Activated T-cell treated with anti-CD3 and anti-CD28 coated beads for 4 hours (primary cell): ENCODE measurements at regions not wholly inside any gene's neighbourhood (a gene's known extent, or its start where the extent isn't known, plus 50 kb on each side); places are given as distances from the start of the nearest gene placed in this dataset.
"Not testable (repeated sequence)": the region's sequence is repeated elsewhere in the genome, so short reads cannot be mapped to it uniquely, and the experiment has no call there.

Source experiments
- DNase-seq: peaks from one replicate; pipeline ENCODE4 v3.0.0-alpha.2; 2020

GRCh38 chr2:13474538-13474937 is 757.8 kb downstream of the TRIB2 start:
- no peak for DNase-seq

- DNase-seq, result no peak
These were observed 763.3 kb downstream of the TRIB2 start for GRCh38 chr2:13480057-13480456.

- DNase-seq, result no peak
These were observed 764.5 kb downstream of the TRIB2 start for GRCh38 chr2:13481201-13481600.

- no peak for DNase-seq
These were observed 768.5 kb downstream of the TRIB2 start for GRCh38 chr2:13485256-13485655.

- DNase-seq, result no peak
These were observed 772.2 kb downstream of the TRIB2 start for GRCh38 chr2:13488965-13489364.

GRCh38 chr2:13492262-13492661 is 775.5 kb downstream of the TRIB2 start:
- DNase-seq, result no peak

- DNase-seq, result no peak
These were observed 778.3 kb downstream of the TRIB2 start for GRCh38 chr2:13495051-13495450.

GRCh38 chr2:13504808-13505207 is 788.1 kb downstream of the TRIB2 start:
- DNase-seq, result no peak

GRCh38 chr2:13508671-13509070 is 791.9 kb downstream of the TRIB2 start:
- no peak for DNase-seq

GRCh38 chr2:13515254-13515653 is 798.5 kb downstream of the TRIB2 start:
- no peak for DNase-seq

- no peak for DNase-seq
These were observed 805.4 kb downstream of the TRIB2 start for GRCh38 chr2:13522096-13522495.

- DNase-seq, result no peak
These were observed 806.4 kb downstream of the TRIB2 start for GRCh38 chr2:13522917-13523821.

GRCh38 chr2:13524492-13524891 is 807.8 kb downstream of the TRIB2 start:
- DNase-seq, result no peak

- DNase-seq, result not testable (repeated sequence)
These were observed 815.1 kb downstream of the TRIB2 start for GRCh38 chr2:13531735-13532410.

- not testable (repeated sequence) for DNase-seq
These were observed 816.2 kb downstream of the TRIB2 start for GRCh38 chr2:13532781-13533523.

GRCh38 chr2:13533524-13533922 is 816.8 kb downstream of the TRIB2 start:
- no peak for DNase-seq

GRCh38 chr2:13536941-13537340 is 820.2 kb downstream of the TRIB2 start:
- no peak for DNase-seq

- no peak for DNase-seq
These were observed 821.1 kb downstream of the TRIB2 start for GRCh38 chr2:13537771-13538349.

GRCh38 chr2:13539296-13539695 is 822.6 kb downstream of the TRIB2 start:
- DNase-seq, result no peak

GRCh38 chr2:13542061-13542460 is 825.3 kb downstream of the TRIB2 start:
- DNase-seq, result no peak

GRCh38 chr2:13542642-13543041 is 825.9 kb downstream of the TRIB2 start:
- no peak for DNase-seq

- DNase-seq, result no peak
These were observed 826.8 kb downstream of the TRIB2 start for GRCh38 chr2:13543550-13543949.

GRCh38 chr2:13545320-13545719 is 828.6 kb downstream of the TRIB2 start:
- no peak for DNase-seq
